ENCODE measurements at regions not wholly inside any gene's neighbourhood (a gene's known extent, or its start where the extent isn't known, plus 50 kb on each side); places are given as distances from the start of the nearest gene placed in this dataset.

GRCh38 chr13:50195045-50195444 is 179.8 kb downstream of the KCNRG start:
- TF ChIP-seq CTCF (conservative IDR thresholded peaks at IDR 0.05; ENCODE audit: low read depth, low read length) (no peak), EZH2 (IDR thresholded peaks at IDR 0.05; ENCODE audit: borderline replicate concordance, low read depth, low read length, poor library complexity, severe bottlenecking) (no peak)
